DND-41 (cell line): ENCODE measurements at regions not wholly inside any gene's neighbourhood (a gene's known extent, or its start where the extent isn't known, plus 50 kb on each side); places are given as distances from the start of the nearest gene placed in this dataset.

Experiments used
- ATAC-seq: fragments of 200-7000 bp; cut with Tn5 transposase; 3 replicates; pipeline ENCODE4 v1.9.1; 2021; ENCODE audit warnings: low read depth; ENCODE audit not compliant: insufficient read depth
- DNase-seq: peaks from one replicate; pipeline ENCODE4 v3.0.0-alpha.2; 2020
- H2AFZ ChIP-seq: 2 replicates; pipeline ENCODE4 v1.6.0; 2012; ENCODE audit warnings: low read depth, low read length
- H3K27ac ChIP-seq: 2 replicates; pipeline ENCODE4 v1.5.1; 2012; ENCODE audit warnings: low read length, inconsistent platforms
- H3K27me3 ChIP-seq: fragments of 200-600 bp; sonication (generic); 2 replicates; pipeline ENCODE4 v1.6.0; 2012; ENCODE audit warnings: low read length, mild to moderate bottlenecking, inconsistent platforms; ENCODE audit not compliant: insufficient read depth, poor library complexity
- H3K36me3 ChIP-seq: 2 replicates; pipeline ENCODE4 v1.5.1; 2012; ENCODE audit warnings: low read length, inconsistent platforms; ENCODE audit not compliant: insufficient read depth
- H3K4me1 ChIP-seq: 2 replicates; pipeline ENCODE4 v1.5.1; 2012; ENCODE audit warnings: mild to moderate bottlenecking, low read length; ENCODE audit not compliant: insufficient read depth
- H3K4me2 ChIP-seq: 2 replicates; pipeline ENCODE4 v1.6.0; 2012; ENCODE audit warnings: mild to moderate bottlenecking, moderate library complexity, low read length, inconsistent platforms; ENCODE audit not compliant: insufficient read depth
- H3K4me3 ChIP-seq, 2 experiments: fragments of 200-600 bp in 1 of 2; shearing (Covaris generic) in 1 of 2; 2 replicates each; pipeline ENCODE4 v1.5.1; 2012 to 2016; ENCODE audit warnings: inconsistent platforms in 2 of 2, low read length in 2 of 2, mild to moderate bottlenecking in 2 of 2, low read depth in 1 of 2, moderate library complexity in 1 of 2
- H3K79me2 ChIP-seq: 2 replicates; pipeline ENCODE4 v1.6.0; 2012; ENCODE audit warnings: low read length, inconsistent platforms; ENCODE audit not compliant: insufficient read depth
- H3K9ac ChIP-seq: 2 replicates; pipeline ENCODE4 v1.6.0; 2012; ENCODE audit warnings: low read depth, mild to moderate bottlenecking, inconsistent platforms, low read length, moderate library complexity
- H3K9me3 ChIP-seq: 2 replicates; pipeline ENCODE4 v1.5.1; 2012; ENCODE audit warnings: low read length, moderate library complexity, mild to moderate bottlenecking, inconsistent platforms; ENCODE audit not compliant: insufficient read depth, severe bottlenecking
- H4K20me1 ChIP-seq: 2 replicates; pipeline ENCODE4 v1.6.0; 2012; ENCODE audit warnings: low read length; ENCODE audit not compliant: insufficient read depth
- EZH2 ChIP-seq: IDR thresholded peaks from 3 replicates; pipeline ENCODE4 v1.6.1; 2012; ENCODE audit warnings: borderline replicate concordance, low read depth, mild to moderate bottlenecking, moderate library complexity, low read length, inconsistent platforms; ENCODE audit not compliant: severe bottlenecking
- TF ChIP-seq, protein P1 (sequence below): IDR thresholded peaks from 2 replicates; pipeline ENCODE4 v1.5.1; 2012; ENCODE audit warnings: borderline replicate concordance, low read length, moderate library complexity, mild to moderate bottlenecking; ENCODE audit not compliant: poor library complexity, severe bottlenecking; ENCODE audit errors: extremely low read depth

DNA sequence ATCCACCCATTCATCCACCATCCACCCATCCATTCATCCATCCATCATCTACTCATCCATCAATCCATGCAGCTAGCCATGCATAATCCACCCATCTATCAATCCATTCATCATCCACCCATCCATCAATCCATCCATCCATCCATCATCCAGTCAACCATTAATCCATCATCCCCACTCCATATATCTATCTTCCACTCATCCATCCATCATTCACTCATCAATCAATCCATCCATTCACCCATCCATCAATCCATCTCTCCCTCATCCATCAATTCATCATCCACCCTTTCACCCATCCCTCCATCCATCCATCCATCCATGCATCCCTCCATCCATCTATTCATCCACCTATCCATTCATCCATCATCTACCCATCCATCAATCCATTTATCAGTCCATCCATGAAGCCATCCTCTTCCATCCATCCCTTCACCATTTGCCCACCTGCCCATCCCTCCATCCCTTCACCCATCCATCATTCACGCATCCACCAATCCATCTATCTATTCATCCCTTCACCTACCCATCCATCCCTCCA, 689.4 kb downstream of the BRD1 start:
- ATAC-seq (no peak), DNase-seq (no peak)
- Histone ChIP-seq H3K9ac (no peak overlapping the region), H3K9me3 (no peaks in the 10 kb centered on the region), H3K4me3 (no peak overlapping the region), H2AFZ (no peak overlapping the region), H4K20me1 (no peaks in the 10 kb centered on the region), H3K36me3 (no peaks in the 10 kb centered on the region), H3K27ac (no peak overlapping the region), H3K27me3 (no peaks in the 10 kb centered on the region), H3K4me1 (no peaks in the 10 kb centered on the region), H3K79me2 (no peaks in the 10 kb centered on the region), H3K4me2 (no peak overlapping the region)
- TF ChIP-seq EZH2 = no peak
- TF ChIP-seq, protein P1, sequence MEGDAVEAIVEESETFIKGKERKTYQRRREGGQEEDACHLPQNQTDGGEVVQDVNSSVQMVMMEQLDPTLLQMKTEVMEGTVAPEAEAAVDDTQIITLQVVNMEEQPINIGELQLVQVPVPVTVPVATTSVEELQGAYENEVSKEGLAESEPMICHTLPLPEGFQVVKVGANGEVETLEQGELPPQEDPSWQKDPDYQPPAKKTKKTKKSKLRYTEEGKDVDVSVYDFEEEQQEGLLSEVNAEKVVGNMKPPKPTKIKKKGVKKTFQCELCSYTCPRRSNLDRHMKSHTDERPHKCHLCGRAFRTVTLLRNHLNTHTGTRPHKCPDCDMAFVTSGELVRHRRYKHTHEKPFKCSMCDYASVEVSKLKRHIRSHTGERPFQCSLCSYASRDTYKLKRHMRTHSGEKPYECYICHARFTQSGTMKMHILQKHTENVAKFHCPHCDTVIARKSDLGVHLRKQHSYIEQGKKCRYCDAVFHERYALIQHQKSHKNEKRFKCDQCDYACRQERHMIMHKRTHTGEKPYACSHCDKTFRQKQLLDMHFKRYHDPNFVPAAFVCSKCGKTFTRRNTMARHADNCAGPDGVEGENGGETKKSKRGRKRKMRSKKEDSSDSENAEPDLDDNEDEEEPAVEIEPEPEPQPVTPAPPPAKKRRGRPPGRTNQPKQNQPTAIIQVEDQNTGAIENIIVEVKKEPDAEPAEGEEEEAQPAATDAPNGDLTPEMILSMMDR = no peak

GRCh38 chr22:49137206-49137840, 690.4 kb downstream of the BRD1 start:
- no peaks in the 10 kb centered on the region for H3K27me3 ChIP-seq
- H3K9me3 ChIP-seq = no peaks in the 10 kb centered on the region
- H3K4me1 ChIP-seq = no peaks in the 10 kb centered on the region
- H3K4me3 ChIP-seq = no peak overlapping the region
- no peak overlapping the region for H3K9ac ChIP-seq
- H3K27ac ChIP-seq = no peak overlapping the region
- H3K4me2 ChIP-seq = no peak overlapping the region
- H4K20me1 ChIP-seq = no peaks in the 10 kb centered on the region
- DNase-seq (no peak), ATAC-seq (no peak)
- H3K36me3 ChIP-seq = no peaks in the 10 kb centered on the region
- TF ChIP-seq EZH2 = no peak
- TF ChIP-seq, protein P1 = no peak
- H2AFZ ChIP-seq = no peak overlapping the region
- no peaks in the 10 kb centered on the region for H3K79me2 ChIP-seq

DNA sequence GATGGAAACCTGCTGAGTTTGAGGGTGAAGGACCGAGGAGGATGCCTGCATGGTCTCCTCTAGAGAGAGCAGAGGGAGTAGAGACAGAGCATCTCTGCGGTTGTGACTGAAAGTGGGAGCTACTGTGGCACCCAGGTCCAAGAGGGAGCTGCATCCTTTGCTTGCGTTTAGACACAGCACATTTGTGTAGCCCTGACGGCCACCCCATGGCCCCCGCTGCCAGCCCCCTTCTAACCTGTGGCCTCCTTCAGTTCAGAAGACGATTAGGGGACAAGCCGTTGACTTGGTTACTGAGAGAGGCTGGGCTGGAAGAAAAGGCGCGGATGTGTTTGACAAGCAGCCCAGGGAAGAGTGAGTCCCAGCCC, 690.9 kb downstream of the BRD1 start:
- Histone ChIP-seq H3K4me1 (no peaks in the 10 kb centered on the region), H3K9me3 (no peaks in the 10 kb centered on the region), H4K20me1 (no peaks in the 10 kb centered on the region), H3K4me3 (no peak overlapping the region), H3K9ac (no peak overlapping the region), H3K4me2 (no peak overlapping the region), H3K36me3 (no peaks in the 10 kb centered on the region), H3K79me2 (no peaks in the 10 kb centered on the region), H3K27ac (no peak overlapping the region), H2AFZ (no peak overlapping the region), H3K27me3 (peaks cover 3% of the 10 kb centered on the region)
- DNase-seq (no peak), ATAC-seq (no peak)
- TF ChIP-seq EZH2 = no peak
- TF ChIP-seq, protein P1 = no peak
